Ovary (tissue), 7 donors: ENCODE measurements at regions not wholly inside any gene's neighbourhood (a gene's known extent, or its start where the extent isn't known, plus 50 kb on each side); places are given as distances from the start of the nearest gene placed in this dataset.

Source experiments
- DNase-seq, 5 donors: peaks; one replicate each; pipeline ENCODE4 v3.0.0-alpha.2; 2019 to 2020
- H3K27ac ChIP-seq, 2 donors: fragments of 200-600 bp; one replicate each; pipeline versions ENCODE4 v1.5.1 to v1.8.0; 2019 to 2022
- H3K27me3 ChIP-seq: fragments of 200-600 bp; one replicate; pipeline ENCODE4 v1.8.0; 2022
- H3K36me3 ChIP-seq: fragments of 200-600 bp; sonication (generic); one replicate; pipeline ENCODE4 v1.5.1; 2019
- H3K4me1 ChIP-seq: one replicate; pipeline ENCODE4 v1.8.1; 2013; ENCODE audit warnings: mild to moderate bottlenecking, moderate library complexity; ENCODE audit not compliant: insufficient read depth
- H3K4me3 ChIP-seq: fragments of 200-600 bp; sonication (generic); one replicate; pipeline ENCODE4 v1.5.1; 2017
- H3K9me3 ChIP-seq, 2 donors: fragments of 200-600 bp in 1 of 2; sonication (generic) in 1 of 2; one replicate each; pipeline versions ENCODE4 v1.5.1 to v1.8.1; 2013 to 2019; ENCODE audit warnings: mild to moderate bottlenecking in 1 of 2, moderate library complexity in 1 of 2
- CTCF ChIP-seq, 3 donors: fragments of 450-650 bp in 2 of 3; fragments of 200-600 bp in 1 of 3; IDR thresholded peaks; one replicate each; pipeline versions ENCODE4 v1.5.1 to v1.8.0; 2016 to 2022; ENCODE audit warnings: antibody characterized with exemption in 3 of 3, mild to moderate bottlenecking in 1 of 3
- EP300 ChIP-seq: sonication (generic); formaldehyde crosslinking; IDR thresholded peaks from one replicate; pipeline ENCODE4 v1.6.1; 2017; ENCODE audit warnings: antibody characterized with exemption
- POLR2A ChIP-seq: fragments of 450-650 bp; IDR thresholded peaks from one replicate; pipeline ENCODE4 v1.6.1; 2017; ENCODE audit warnings: antibody characterized with exemption, mild to moderate bottlenecking, moderate library complexity
- WGBS, 3 donors: extraction: QIAGEN DNeasy Blood & Tissue Kit in 1 of 3; methylation state at CpG; one replicate each; pipeline versions ENCODE4 v1.1.5 to v1.1.7; 2013 to 2017; 5-methylcytosine and 5-hydroxymethylcytosine counted together
- intact Hi-C, 4 donors: fragments of 100-400 bp; cut with DNase I; formaldehyde crosslinking; loops; one replicate each; pipeline versions ENCODE4 v1.11.0 to v1.15.1; 2022 to 2023
- donor health status: DM: no; HTN: no; CAD: no; lungs with moderate emphysema.
- donor health status: DM: no; HTN: no; CAD: no.
- donor health status: Bipolar disorder and iron deficiency.
- donor health status: DM: no; HTN: no; CAD: no.
- donor health status: DM: yes; HTN: yes; CAD: no.

GRCh38 chr5:124602925-124603650 is 143.4 kb downstream of the ZNF608 start:
- 95 to 99% (median 96%) methylated on average over 1 of the region's 1 CpG for WGBS, 3 donors
- no peak overlapping the region for H3K27ac ChIP-seq
- intact Hi-C loops: no loop called here
- DNase-seq: no peak
- no peak for TF ChIP-seq CTCF (IDR thresholded peaks at IDR 0.05)
- TF ChIP-seq EP300: no peak
- no peak for TF ChIP-seq POLR2A
- no peaks in the 10 kb centered on the region for H3K36me3 ChIP-seq
- no peaks in the 10 kb centered on the region for H3K27me3 ChIP-seq
- H3K4me3 ChIP-seq: no peak overlapping the region
- H3K9me3 ChIP-seq: no peaks in the 10 kb centered on the region
- peaks cover 5% of the 10 kb centered on the region for H3K4me1 ChIP-seq

GRCh38 chr5:124599028-124599973 is 147.1 kb downstream of the ZNF608 start:
- Histone ChIP-seq H3K36me3 (no peaks in the 10 kb centered on the region), H3K27ac (no peak overlapping the region), H3K4me3 (no peak overlapping the region), H3K27me3 (no peaks in the 10 kb centered on the region), H3K4me1 (peaks cover 5% of the 10 kb centered on the region), H3K9me3 (no peaks in the 10 kb centered on the region)
- 19 to 38% (median 29%) methylated on average over 10 of the region's 10 CpGs for WGBS, 3 donors
- no peak for DNase-seq
- TF ChIP-seq EP300 (no peak), POLR2A (no peak), CTCF (IDR thresholded peaks at IDR 0.05) (no peak)
- intact Hi-C loops: no loop called here

GRCh38 chr5:124596595-124597421 is 149.6 kb downstream of the ZNF608 start:
- intact Hi-C loops: no loop called here
- Histone ChIP-seq H3K36me3 (no peaks in the 10 kb centered on the region), H3K9me3 (no peaks in the 10 kb centered on the region), H3K27ac (no peak overlapping the region), H3K4me1 (peaks cover 5% of the 10 kb centered on the region), H3K27me3 (no peaks in the 10 kb centered on the region), H3K4me3 (no peak overlapping the region)
- DNase-seq: no peak
- TF ChIP-seq POLR2A (no peak), CTCF (IDR thresholded peaks at IDR 0.05) (no peak), EP300 (no peak)
- WGBS, 3 donors: 57 to 65% (median 59%) methylated on average over 5 of the region's 5 CpGs

- Histone ChIP-seq H3K4me1 (peaks cover under 1% of the 10 kb centered on the region), H3K27me3 (no peaks in the 10 kb centered on the region), H3K4me3 (no peak overlapping the region), H3K9me3 (no peaks in the 10 kb centered on the region), H3K27ac (no peak overlapping the region), H3K36me3 (no peaks in the 10 kb centered on the region)
- WGBS, 3 donors: 91 to 97% (median 95%) methylated on average over 1 of the region's 1 CpG
- TF ChIP-seq POLR2A (no peak), CTCF (IDR thresholded peaks at IDR 0.05) (no peak), EP300 (no peak)
- DNase-seq: no peak
- intact Hi-C loops: no loop called here
Observed at GRCh38 chr5:124593952-124594351, 152.5 kb downstream of the ZNF608 start.
